ENCODE measurements at regions not wholly inside any gene's neighbourhood (a gene's known extent, or its start where the extent isn't known, plus 50 kb on each side); places are given as distances from the start of the nearest gene placed in this dataset.

GRCh38 chr13:27362064-27362751 is 62.2 kb upstream of the GTF3A start (continued):
- TF ChIP-seq, protein P1, sequence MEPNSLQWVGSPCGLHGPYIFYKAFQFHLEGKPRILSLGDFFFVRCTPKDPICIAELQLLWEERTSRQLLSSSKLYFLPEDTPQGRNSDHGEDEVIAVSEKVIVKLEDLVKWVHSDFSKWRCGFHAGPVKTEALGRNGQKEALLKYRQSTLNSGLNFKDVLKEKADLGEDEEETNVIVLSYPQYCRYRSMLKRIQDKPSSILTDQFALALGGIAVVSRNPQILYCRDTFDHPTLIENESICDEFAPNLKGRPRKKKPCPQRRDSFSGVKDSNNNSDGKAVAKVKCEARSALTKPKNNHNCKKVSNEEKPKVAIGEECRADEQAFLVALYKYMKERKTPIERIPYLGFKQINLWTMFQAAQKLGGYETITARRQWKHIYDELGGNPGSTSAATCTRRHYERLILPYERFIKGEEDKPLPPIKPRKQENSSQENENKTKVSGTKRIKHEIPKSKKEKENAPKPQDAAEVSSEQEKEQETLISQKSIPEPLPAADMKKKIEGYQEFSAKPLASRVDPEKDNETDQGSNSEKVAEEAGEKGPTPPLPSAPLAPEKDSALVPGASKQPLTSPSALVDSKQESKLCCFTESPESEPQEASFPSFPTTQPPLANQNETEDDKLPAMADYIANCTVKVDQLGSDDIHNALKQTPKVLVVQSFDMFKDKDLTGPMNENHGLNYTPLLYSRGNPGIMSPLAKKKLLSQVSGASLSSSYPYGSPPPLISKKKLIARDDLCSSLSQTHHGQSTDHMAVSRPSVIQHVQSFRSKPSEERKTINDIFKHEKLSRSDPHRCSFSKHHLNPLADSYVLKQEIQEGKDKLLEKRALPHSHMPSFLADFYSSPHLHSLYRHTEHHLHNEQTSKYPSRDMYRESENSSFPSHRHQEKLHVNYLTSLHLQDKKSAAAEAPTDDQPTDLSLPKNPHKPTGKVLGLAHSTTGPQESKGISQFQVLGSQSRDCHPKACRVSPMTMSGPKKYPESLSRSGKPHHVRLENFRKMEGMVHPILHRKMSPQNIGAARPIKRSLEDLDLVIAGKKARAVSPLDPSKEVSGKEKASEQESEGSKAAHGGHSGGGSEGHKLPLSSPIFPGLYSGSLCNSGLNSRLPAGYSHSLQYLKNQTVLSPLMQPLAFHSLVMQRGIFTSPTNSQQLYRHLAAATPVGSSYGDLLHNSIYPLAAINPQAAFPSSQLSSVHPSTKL (CRISPR knock-in tag; IDR thresholded peaks at IDR 0.05): 0 out of 2 replicates have a peak, but pooled peaks have one; percentile 15
- TF ChIP-seq ZNF275 (CRISPR knock-in tag; IDR thresholded peaks at IDR 0.05; ENCODE audit: borderline replicate concordance) (no peak), HNF4G (IDR thresholded peaks at IDR 0.05; ENCODE audit: borderline replicate concordance, low read depth, low read length) (no peak), HNF4G (CRISPR knock-in tag; IDR thresholded peaks at IDR 0.05; ENCODE audit: borderline replicate concordance, low read depth) (no peak), ZNF317 (CRISPR knock-in tag; IDR thresholded peaks at IDR 0.05) (no peak), PHF5A (CRISPR knock-in tag; IDR thresholded peaks at IDR 0.05; ENCODE audit: low read depth, unreplicated experiment) (no peak), ZNF17 (CRISPR knock-in tag; IDR thresholded peaks at IDR 0.05) (no peak), XRCC5 (optimal IDR thresholded peaks at IDR 0.05; ENCODE audit: low read length) (peak; percentile 88), NCOR1 (IDR thresholded peaks at IDR 0.05; ENCODE audit: borderline replicate concordance, low read length) (no peak), ARID2 (CRISPR knock-in tag; IDR thresholded peaks at IDR 0.05; ENCODE audit: borderline replicate concordance) (no peak), ZFP1 (CRISPR knock-in tag; IDR thresholded peaks at IDR 0.05) (no peak), ZNF605 (CRISPR knock-in tag; IDR thresholded peaks at IDR 0.05) (no peak), XBP1 (CRISPR knock-in tag; IDR thresholded peaks at IDR 0.05) (no peak), SMYD3 (CRISPR knock-in tag; IDR thresholded peaks at IDR 0.05) (no peak), ZSCAN25 (CRISPR knock-in tag; IDR thresholded peaks at IDR 0.05) (peak; percentile 59; the same call in 1 of the 2 replicates), BCL3 (CRISPR knock-in tag; IDR thresholded peaks at IDR 0.05) (no peak; the same call in 1 of the 2 replicates), ZFP90 (CRISPR knock-in tag; IDR thresholded peaks at IDR 0.05; ENCODE audit: borderline replicate concordance) (no peak)
- TF ChIP-seq, protein P2, sequence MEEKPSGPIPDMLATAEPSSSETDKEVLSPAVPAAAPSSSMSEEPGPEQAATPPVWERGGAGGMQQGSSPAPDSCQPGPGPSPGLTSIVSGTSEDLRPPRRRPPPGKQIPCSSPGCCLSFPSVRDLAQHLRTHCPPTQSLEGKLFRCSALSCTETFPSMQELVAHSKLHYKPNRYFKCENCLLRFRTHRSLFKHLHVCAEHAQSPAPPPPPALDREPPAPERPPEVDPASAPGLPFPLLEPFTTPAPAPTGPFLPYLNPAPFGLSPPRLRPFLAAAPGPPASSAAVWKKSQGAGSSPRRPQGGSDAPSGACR (CRISPR knock-in tag; IDR thresholded peaks at IDR 0.05): no peak
- TF ChIP-seq, protein P3, sequence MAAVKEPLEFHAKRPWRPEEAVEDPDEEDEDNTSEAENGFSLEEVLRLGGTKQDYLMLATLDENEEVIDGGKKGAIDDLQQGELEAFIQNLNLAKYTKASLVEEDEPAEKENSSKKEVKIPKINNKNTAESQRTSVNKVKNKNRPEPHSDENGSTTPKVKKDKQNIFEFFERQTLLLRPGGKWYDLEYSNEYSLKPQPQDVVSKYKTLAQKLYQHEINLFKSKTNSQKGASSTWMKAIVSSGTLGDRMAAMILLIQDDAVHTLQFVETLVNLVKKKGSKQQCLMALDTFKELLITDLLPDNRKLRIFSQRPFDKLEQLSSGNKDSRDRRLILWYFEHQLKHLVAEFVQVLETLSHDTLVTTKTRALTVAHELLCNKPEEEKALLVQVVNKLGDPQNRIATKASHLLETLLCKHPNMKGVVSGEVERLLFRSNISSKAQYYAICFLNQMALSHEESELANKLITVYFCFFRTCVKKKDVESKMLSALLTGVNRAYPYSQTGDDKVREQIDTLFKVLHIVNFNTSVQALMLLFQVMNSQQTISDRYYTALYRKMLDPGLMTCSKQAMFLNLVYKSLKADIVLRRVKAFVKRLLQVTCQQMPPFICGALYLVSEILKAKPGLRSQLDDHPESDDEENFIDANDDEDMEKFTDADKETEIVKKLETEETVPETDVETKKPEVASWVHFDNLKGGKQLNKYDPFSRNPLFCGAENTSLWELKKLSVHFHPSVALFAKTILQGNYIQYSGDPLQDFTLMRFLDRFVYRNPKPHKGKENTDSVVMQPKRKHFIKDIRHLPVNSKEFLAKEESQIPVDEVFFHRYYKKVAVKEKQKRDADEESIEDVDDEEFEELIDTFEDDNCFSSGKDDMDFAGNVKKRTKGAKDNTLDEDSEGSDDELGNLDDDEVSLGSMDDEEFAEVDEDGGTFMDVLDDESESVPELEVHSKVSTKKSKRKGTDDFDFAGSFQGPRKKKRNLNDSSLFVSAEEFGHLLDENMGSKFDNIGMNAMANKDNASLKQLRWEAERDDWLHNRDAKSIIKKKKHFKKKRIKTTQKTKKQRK (IDR thresholded peaks at IDR 0.05; ENCODE audit: low read length): no peak
